MV-4-11 (cell line): ENCODE measurements at regions not wholly inside any gene's neighbourhood (a gene's known extent, or its start where the extent isn't known, plus 50 kb on each side); places are given as distances from the start of the nearest gene placed in this dataset.
"Not testable (repeated sequence)": the region's sequence is repeated elsewhere in the genome, so short reads cannot be mapped to it uniquely, and the experiment has no call there.

ENCODE experiments used
- DNase-seq: peaks from one replicate; lab custom pipeline; 2025; lab: John Stamatoyannopoulos, UW

DNA sequence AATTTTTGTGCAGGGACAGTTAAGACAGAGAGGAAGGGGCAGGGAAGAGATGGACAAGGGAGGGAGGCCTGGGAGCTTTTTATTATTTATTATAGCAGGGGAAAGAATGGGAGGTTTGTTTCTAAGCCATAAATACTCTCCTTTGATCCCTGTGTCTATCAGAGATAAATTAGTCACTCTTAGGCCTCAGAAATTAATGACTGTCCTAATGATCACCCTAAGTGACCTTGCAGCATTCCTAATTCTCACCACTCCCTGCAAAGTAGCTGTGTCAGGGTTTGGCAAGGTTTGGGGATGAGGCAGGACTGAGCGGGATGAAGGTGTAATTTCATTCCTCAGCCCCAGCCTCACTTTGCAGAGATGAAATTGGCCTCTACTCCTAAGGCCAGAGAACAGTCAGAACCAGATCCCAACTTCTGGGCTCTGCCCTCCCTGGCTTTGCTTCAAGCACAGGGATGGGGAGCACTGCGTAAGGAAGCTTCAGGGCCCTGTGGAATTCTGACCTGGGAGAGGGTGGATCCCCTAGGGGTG, 95.0 kb downstream of the TMEM17 start:
- DNase-seq, result no peak

DNA sequence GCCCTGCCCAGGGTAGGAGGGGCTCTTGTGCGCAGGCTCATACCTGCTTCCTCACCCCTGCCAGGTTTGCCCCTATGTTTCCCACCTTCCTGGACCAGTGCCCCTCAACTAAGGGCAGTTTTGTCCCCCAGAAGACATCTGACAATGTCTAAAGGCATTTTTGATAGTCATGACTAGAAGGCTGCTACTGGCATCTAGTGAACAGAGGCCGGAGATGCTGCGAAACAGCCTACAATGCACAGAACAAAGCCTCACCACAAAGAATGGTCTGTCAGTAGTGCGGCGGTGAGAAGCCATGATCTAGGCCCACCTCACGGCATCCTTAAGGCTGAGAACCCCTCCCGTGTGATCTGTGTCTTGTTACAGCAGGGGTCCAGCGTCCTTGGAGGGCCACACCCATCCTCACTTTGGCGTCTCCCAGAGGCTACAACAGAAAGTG, 96.0 kb downstream of the TMEM17 start:
- peak; percentile 35 for DNase-seq

GRCh38 chr2:62409442-62409841, 96.6 kb downstream of the TMEM17 start:
- DNase-seq, result no peak

- no peak for DNase-seq
Measured at GRCh38 chr2:62408241-62408677, 97.7 kb downstream of the TMEM17 start.

GRCh38 chr2:62407838-62408237, 98.2 kb downstream of the TMEM17 start:
- DNase-seq, result no peak

DNA sequence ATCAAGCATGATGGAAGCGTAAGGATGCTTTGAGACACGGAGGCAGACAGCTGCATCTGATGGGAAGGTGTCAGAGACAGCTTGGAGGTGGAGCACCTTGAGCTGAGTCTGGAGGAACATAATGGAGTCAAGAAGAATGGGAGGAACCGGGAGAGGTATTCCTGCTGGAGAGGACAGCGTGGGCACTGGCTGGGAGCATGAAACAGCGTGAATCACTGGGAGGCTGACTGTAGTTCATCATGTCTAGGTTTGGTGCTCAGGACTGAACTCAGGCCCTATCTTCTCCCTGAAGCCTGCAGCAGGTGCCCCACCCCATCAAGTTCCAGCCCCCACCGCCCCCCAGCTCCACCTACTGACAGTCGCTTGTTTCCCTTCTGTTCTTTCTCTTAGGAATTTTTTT, 98.6 kb downstream of the TMEM17 start:
- no peak for DNase-seq

GRCh38 chr2:62406573-62407043, 99.4 kb downstream of the TMEM17 start:
- no peak for DNase-seq

DNA sequence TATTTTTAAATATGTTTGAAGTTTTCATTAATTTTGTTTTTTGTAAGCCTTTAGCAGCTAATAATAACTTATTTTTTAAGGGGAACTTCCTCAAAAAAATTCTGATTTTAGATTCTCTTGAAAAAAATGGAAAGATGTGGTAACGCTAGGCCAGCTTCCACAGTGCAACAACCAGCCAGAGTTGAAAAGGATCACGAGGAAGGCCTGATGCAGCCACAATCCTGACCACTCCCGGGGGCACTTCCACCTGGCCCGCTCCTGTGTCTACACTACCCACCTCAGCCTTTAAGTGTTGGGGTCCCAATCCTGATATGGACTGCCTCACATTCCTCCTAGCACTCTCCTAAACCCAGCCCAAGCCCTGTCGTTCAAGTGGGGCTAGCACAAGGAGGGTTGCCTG, 101.1 kb downstream of the TMEM17 start:
- peak; percentile 36 for DNase-seq

DNA sequence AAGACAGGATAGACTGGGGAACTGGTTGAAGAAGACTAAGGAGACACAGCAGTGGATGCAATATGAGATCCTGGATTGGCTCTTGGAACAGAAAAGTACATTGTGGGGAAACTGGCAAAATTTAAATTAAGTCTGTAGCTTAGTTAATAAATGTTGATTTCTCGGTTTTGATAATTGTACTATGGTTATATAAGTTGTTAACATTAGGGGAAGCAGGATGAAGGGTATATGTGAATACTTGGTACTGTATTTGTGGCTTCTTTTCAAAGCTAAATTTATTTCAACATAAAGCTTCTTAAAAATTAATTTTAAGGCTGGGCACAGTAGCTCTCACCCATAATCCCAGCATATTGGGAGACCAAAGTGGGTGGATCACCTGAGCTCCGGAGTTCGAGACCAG, 103.8 kb downstream of the TMEM17 start:
- DNase-seq, result no peak

GRCh38 chr2:62398356-62398755, 107.6 kb downstream of the TMEM17 start:
- peak; percentile 24 for DNase-seq

GRCh38 chr2:62396880-62397279, 109.1 kb downstream of the TMEM17 start:
- peak; percentile 43 for DNase-seq

GRCh38 chr2:62393293-62393692, 112.7 kb downstream of the TMEM17 start:
- DNase-seq, result no peak

GRCh38 chr2:62391696-62392095, 114.3 kb downstream of the TMEM17 start:
- peak; percentile 63 for DNase-seq

- not testable (repeated sequence) for DNase-seq
Measured at GRCh38 chr2:62386378-62386777, 119.6 kb downstream of the TMEM17 start.

DNA sequence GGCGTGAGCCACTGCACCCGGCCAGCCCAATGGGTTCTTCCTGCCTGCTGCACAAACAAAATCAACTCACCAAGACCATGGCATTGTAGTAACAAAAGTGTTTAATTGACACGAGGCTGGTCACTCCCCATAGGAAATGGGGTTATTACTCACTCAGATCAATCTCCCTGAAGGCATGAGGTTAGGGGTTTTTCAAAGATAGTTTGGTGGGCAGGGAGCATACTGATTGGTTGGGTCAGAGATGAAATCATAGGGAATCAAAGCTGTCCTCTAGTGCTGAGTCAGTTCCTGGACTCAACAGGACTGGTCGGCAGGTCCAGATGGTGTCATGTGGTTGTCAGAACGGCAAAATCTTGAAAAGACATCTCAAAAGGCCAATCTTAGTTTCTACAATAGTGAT, 122.1 kb downstream of the TMEM17 start:
- DNase-seq, result no peak

GRCh38 chr2:62382757-62383156, 123.2 kb downstream of the TMEM17 start:
- no peak for DNase-seq

DNA sequence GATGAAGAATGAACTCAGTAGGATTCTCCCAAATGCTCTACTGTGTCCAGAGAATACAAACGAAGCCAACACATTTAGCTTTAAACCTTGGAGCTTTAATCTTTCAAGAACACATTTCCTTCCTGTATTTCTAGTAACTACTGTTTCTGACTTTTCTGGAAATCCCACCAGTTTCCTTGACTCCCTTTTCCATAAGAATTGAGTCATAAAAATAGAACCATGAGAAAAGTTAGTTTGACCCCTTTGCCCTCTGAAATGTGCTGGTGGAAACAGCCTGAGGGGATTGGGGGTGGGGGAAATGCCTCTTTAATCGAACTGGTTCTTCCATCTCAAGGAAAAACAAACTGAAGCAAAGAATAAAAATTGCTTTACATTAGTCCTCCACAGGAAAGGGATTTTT, 123.9 kb downstream of the TMEM17 start:
- DNase-seq, result no peak

GRCh38 chr2:62381656-62382055, 124.3 kb downstream of the TMEM17 start:
- no peak for DNase-seq

DNA sequence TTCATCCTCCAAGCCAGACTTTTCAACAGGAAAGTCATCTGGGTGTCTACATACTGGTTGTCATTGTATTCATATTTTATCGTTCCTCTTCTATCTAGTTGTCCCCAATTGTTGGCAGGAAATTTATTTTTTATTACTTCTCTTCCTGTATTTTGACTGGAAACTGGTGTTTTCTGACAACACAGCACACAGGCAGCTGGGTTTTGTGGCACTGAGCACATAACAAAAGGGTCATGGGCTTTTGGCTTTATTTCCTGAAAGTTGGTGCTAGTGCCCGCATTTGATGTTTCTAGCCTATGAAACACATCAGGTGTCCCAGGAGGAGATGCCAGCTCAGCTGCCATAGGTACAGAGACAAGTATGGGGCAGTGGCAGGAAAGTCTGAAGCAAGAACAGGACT, 126.4 kb downstream of the TMEM17 start:
- no peak for DNase-seq

DNA sequence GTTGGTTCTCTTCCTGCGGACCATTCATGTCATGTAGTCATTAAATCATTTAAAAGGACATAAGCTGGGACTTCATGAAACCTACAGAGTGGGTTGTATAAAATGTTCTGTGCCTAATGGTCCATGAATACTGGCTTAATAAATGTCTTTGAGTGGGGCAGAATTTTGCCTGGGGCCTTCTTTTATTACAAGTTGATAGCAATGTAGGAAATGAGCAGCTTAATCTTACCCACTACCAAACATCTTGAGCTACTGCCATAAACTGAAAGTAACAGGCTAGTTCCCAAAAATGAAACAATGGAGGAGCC, 130.9 kb downstream of the TMEM17 start:
- no peak for DNase-seq

GRCh38 chr2:62374301-62375112, 131.5 kb downstream of the TMEM17 start:
- DNase-seq, result no peak

DNA sequence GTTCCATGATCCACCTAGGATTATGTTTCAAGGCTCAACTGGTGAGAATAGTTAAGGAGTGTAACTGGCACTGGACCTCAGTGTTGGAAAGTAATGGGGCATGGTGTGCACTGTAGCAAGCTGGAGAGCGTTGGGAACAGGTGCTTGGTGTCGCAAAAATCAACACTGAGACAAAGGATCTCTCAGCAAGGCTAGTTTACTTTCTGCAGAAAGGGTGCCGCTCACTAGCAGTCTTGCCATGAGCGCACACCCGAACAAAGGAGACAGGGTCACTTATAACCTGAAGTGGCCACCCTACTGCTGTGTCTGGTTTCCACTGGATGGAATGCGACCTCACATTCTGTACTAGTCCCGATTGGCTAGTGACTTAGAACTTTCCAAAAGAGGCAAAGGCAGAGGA, 133.2 kb downstream of the TMEM17 start:
- DNase-seq, result no peak

- no peak for DNase-seq
Measured at GRCh38 chr2:62370321-62371250, 135.4 kb downstream of the TMEM17 start.
